ENCODE measurements at regions not wholly inside any gene's neighbourhood (a gene's known extent, or its start where the extent isn't known, plus 50 kb on each side); places are given as distances from the start of the nearest gene placed in this dataset.

DNA sequence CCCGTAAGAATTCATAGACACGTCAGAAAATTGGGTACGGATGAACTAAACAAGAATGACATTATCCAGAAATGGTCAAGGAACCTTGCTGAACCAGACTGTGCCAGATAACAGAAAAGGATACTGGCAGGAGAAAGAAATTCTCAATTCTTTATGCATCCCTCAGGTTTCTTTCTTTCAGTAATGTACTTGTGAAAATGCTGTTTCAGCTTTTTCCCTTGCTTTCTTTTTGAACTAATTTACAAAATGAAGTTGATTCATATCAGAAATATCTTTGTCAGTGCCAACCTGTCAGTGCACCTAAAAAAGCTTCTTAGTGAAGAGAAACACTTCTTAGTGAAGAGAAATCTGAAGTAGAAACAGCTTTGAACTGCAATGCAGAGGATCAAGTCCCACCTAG is 643.6 kb upstream of the RORB start:
- Histone ChIP-seq H3K27me3 (ENCODE audit: insufficient read depth, low read depth) (no peaks in the 10 kb centered on the region), H3K27ac (no peak overlapping the region), H3F3A (ENCODE audit: insufficient read depth, low read depth) (no peaks in the 10 kb centered on the region), H3K4me2 (no peak overlapping the region), H3K4me1 (replicated peaks; ENCODE audit: insufficient read depth) (no peaks in the 10 kb centered on the region), H3K9me2 (ENCODE audit: insufficient read depth) (no peaks in the 10 kb centered on the region), H4K20me1 (ENCODE audit: insufficient read depth) (no peaks in the 10 kb centered on the region), H3K9me3 (ENCODE audit: insufficient read depth, low read depth) (no peaks in the 10 kb centered on the region), H3K4me3 (no peak overlapping the region), H3K79me2 (ENCODE audit: low read depth) (no peaks in the 10 kb centered on the region), H2AFZ (no peak overlapping the region), H3K36me3 (ENCODE audit: low read depth) (no peaks in the 10 kb centered on the region)
- no peak for DNase-seq
- no TSS peak for BruUV-seq (replicated peaks)
- intact Hi-C loops (cut with micrococcal nuclease; ENCODE audit: unreplicated experiment), result no loop called here
- TF ChIP-seq, protein P1, sequence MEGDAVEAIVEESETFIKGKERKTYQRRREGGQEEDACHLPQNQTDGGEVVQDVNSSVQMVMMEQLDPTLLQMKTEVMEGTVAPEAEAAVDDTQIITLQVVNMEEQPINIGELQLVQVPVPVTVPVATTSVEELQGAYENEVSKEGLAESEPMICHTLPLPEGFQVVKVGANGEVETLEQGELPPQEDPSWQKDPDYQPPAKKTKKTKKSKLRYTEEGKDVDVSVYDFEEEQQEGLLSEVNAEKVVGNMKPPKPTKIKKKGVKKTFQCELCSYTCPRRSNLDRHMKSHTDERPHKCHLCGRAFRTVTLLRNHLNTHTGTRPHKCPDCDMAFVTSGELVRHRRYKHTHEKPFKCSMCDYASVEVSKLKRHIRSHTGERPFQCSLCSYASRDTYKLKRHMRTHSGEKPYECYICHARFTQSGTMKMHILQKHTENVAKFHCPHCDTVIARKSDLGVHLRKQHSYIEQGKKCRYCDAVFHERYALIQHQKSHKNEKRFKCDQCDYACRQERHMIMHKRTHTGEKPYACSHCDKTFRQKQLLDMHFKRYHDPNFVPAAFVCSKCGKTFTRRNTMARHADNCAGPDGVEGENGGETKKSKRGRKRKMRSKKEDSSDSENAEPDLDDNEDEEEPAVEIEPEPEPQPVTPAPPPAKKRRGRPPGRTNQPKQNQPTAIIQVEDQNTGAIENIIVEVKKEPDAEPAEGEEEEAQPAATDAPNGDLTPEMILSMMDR (conservative IDR thresholded peaks at IDR 0.05), result no peak
- no peak for TF ChIP-seq EZH2 (IDR thresholded peaks at IDR 0.05; ENCODE audit: low read depth)
- ChIA-PET CTCF (no interaction called here), POLR2A (ENCODE audit: unreplicated experiment) (interaction anchor here (0.6 kb wide), 1 partner anchor 22 kb away, joined by 7 read pairs; no protein-coding TSS in a partner anchor)

DNA sequence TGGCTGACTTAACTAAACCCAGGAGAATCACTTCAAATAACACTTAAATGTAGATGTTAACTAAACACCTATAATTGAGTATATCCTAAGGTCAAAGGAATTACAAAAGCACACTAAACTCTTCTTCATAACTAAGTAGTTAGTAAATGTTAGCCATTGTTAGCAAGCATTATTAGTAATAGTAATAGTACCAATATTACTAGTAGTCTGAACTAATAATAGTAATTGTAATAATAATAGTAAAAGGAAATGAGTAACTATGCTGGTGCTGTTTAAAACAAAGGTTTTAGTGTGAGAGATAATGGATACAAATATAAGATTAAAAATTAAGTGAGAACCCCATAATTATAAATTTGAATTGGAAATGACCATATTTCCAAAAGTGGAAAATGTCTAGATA is 641.9 kb upstream of the RORB start:
- intact Hi-C loops (cut with micrococcal nuclease; ENCODE audit: unreplicated experiment), result no loop called here
- H2AFZ ChIP-seq, result no peak overlapping the region
- H3F3A ChIP-seq (ENCODE audit: insufficient read depth, low read depth), result no peaks in the 10 kb centered on the region
- H3K9me2 ChIP-seq (ENCODE audit: insufficient read depth), result no peaks in the 10 kb centered on the region
- H3K79me2 ChIP-seq (ENCODE audit: low read depth), result no peaks in the 10 kb centered on the region
- TF ChIP-seq, protein P1 (conservative IDR thresholded peaks at IDR 0.05), result no peak
- no peak for TF ChIP-seq EZH2 (IDR thresholded peaks at IDR 0.05; ENCODE audit: low read depth)
- no peaks in the 10 kb centered on the region for H3K9me3 ChIP-seq (ENCODE audit: insufficient read depth, low read depth)
- BruUV-seq (replicated peaks), result no TSS peak
- CTCF ChIA-PET, result no interaction called here
- POLR2A ChIA-PET (ENCODE audit: unreplicated experiment), result no interaction called here
- no peaks in the 10 kb centered on the region for H4K20me1 ChIP-seq (ENCODE audit: insufficient read depth)
- DNase-seq, result no peak
- no peaks in the 10 kb centered on the region for H3K4me1 ChIP-seq (replicated peaks; ENCODE audit: insufficient read depth)
- H3K4me3 ChIP-seq, result no peak overlapping the region
- no peak overlapping the region for H3K27ac ChIP-seq
- no peaks in the 10 kb centered on the region for H3K36me3 ChIP-seq (ENCODE audit: low read depth)
- H3K27me3 ChIP-seq (ENCODE audit: insufficient read depth, low read depth), result no peaks in the 10 kb centered on the region
- H3K4me2 ChIP-seq, result no peak overlapping the region

DNA sequence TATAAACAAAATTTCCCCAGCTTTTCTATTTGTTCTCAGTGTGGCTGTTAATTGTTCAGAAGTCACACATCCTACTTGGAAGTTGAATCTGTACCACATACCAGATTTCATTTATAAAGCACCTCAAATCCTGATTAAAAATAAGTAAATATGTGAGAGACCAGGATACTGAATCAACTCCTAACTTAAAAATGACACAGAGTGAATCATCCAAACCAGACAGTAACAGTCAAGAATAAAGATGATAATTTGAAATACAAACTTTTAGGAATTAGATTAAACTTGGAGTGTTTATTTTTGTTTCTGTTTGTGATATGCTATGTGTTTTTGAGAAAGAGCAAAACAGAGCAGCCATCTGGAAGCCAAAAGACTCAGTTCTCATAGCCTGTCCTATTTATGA is 633.2 kb upstream of the RORB start:
- no peak overlapping the region for H3K27ac ChIP-seq
- no peak overlapping the region for H3K4me2 ChIP-seq
- H4K20me1 ChIP-seq (ENCODE audit: insufficient read depth), result no peaks in the 10 kb centered on the region; the same call in 1 of the 2 replicates
- BruUV-seq (replicated peaks), result no TSS peak
- no peaks in the 10 kb centered on the region for H3K9me2 ChIP-seq (ENCODE audit: insufficient read depth)
- H2AFZ ChIP-seq, result no peak overlapping the region
- POLR2A ChIA-PET (ENCODE audit: unreplicated experiment), result no interaction called here
- TF ChIP-seq EZH2 (IDR thresholded peaks at IDR 0.05; ENCODE audit: low read depth), result no peak
- TF ChIP-seq, protein P1 (conservative IDR thresholded peaks at IDR 0.05), result no peak
- intact Hi-C loops (cut with micrococcal nuclease; ENCODE audit: unreplicated experiment), result no loop called here
- H3K27me3 ChIP-seq (ENCODE audit: insufficient read depth, low read depth), result no peaks in the 10 kb centered on the region
- H3K4me3 ChIP-seq, result no peak overlapping the region
- H3F3A ChIP-seq (ENCODE audit: insufficient read depth, low read depth), result no peaks in the 10 kb centered on the region
- no peaks in the 10 kb centered on the region for H3K36me3 ChIP-seq (ENCODE audit: low read depth)
- no peaks in the 10 kb centered on the region; the same call in 1 of the 2 replicates for H3K4me1 ChIP-seq (replicated peaks; ENCODE audit: insufficient read depth)
- H3K79me2 ChIP-seq (ENCODE audit: low read depth), result no peaks in the 10 kb centered on the region
- CTCF ChIA-PET, result no interaction called here
- H3K9me3 ChIP-seq (ENCODE audit: insufficient read depth, low read depth), result no peaks in the 10 kb centered on the region
- DNase-seq, result no peak

All from PC-9 (cell line).